ENCODE measurements at regions not wholly inside any gene's neighbourhood (a gene's known extent, or its start where the extent isn't known, plus 50 kb on each side); places are given as distances from the start of the nearest gene placed in this dataset.

DNA sequence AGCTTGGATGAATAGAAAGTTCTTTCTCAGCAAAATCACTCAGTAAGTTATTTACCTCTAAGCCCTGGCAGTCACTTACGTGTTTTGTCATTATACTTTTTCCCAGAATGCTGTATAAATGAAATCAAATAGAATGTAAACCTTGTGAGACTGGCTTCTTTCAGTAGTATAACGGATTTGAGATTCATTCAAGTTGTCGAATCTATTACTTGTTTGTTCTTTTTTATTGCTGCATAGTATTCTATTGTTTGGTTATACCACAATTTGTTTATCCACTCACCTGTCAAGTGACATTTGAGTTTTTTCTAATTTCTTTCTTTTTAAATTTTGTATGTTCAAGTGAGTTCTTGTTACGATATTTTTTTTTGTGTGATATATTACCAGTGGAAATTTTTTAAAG is 381.6 kb downstream of the EDEM1 start:
- 98% methylated on average over 4 of the region's 4 CpGs for WGBS
- DNase-seq (ENCODE audit: low read depth in 6 of 9, low spot score in 9 of 9), result no peak
- no peaks in the 10 kb centered on the region for H3K36me3 ChIP-seq (ENCODE audit: control insufficient read depth in 2 of 2, insufficient read depth in 2 of 2, low read length in 1 of 2)

DNA sequence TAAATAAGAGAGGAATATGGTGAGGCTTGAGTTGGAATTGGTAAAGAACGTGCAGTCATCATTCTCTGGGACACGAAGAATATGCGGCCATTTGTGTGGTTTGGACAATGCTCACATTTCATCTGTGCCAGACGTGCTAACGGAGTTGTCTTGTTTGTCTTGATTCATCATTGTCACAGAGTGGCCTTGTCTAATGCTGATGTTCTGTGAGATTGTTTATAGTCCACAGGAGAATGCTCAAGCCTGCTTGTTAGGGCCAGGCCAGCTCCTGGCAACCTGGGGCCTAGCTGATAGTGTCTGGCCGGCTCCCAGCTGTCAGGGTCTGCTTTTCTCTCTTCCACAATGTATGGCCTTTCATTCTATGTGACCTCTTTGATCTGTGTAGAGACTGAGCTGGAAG is 384.7 kb downstream of the EDEM1 start:
- Histone ChIP-seq H3K9me3 (ENCODE audit: control insufficient read depth in 2 of 2, insufficient read depth in 1 of 2, low read length in 1 of 2) (no peaks in the 10 kb centered on the region), H3K4me3 (ENCODE audit: low read length in 2 of 2) (no peak overlapping the region), H3K4me1 (ENCODE audit: control insufficient read depth in 2 of 2, insufficient read depth in 2 of 2, low read length in 2 of 2) (no peaks in the 10 kb centered on the region), H3K36me3 (ENCODE audit: control insufficient read depth in 2 of 2, insufficient read depth in 2 of 2, low read length in 1 of 2) (no peaks in the 10 kb centered on the region), H3K27ac (ENCODE audit: low read depth in 1 of 2, low read length in 1 of 2) (no peak overlapping the region), H3K27me3 (ENCODE audit: control insufficient read depth in 2 of 2, insufficient read depth in 1 of 2, low read length in 1 of 2) (no peaks in the 10 kb centered on the region)
- 95% methylated on average over 6 of the region's 6 CpGs for WGBS
- DNase-seq (ENCODE audit: low read depth in 6 of 9, low spot score in 9 of 9), result no peak

More for the DNA sequence above, 381.6 kb downstream of the EDEM1 start:
- Histone ChIP-seq H3K27ac (ENCODE audit: low read depth in 1 of 2, low read length in 1 of 2) (no peak overlapping the region), H3K27me3 (ENCODE audit: control insufficient read depth in 2 of 2, insufficient read depth in 1 of 2, low read length in 1 of 2) (no peaks in the 10 kb centered on the region), H3K4me1 (ENCODE audit: control insufficient read depth in 2 of 2, insufficient read depth in 2 of 2, low read length in 2 of 2) (no peaks in the 10 kb centered on the region), H3K9me3 (ENCODE audit: control insufficient read depth in 2 of 2, insufficient read depth in 1 of 2, low read length in 1 of 2) (no peaks in the 10 kb centered on the region), H3K4me3 (ENCODE audit: low read length in 2 of 2) (no peak overlapping the region)

DNA sequence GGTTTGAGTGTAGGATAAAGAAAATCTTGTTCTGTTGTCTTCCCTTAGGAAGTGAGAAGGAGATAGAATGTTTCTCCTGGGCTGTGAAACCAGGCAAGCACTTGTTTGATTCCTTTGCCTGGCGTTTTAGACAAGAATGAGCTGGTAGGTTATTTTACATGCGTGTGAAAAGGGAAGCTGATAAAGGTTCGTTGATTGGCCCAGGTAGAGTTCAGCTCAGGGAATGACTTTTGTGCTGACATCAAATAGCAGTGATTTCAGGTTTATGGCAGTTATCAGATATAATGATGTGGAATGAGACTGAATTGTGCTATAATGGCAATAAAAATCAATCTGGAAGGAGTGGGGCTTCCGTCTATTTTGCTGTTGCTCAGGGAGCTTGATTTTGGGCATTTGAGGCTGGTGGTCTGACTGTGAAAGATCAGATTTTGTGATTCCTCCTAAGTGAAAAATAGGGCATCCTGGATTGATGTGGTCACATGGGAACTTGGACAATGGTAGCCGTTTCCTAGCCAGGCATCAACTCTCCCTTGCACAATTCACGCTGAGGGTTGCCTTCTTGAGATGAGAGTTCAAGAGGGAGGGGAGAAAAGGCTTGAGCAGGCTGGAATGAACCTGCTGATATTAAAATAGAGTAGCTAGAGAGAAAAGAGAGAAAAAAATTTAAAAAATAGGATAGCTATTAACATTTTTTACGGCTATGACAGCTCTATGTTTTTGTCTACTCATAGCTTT is 388.9 kb downstream of the EDEM1 start:
- H3K4me3 ChIP-seq (ENCODE audit: low read length in 2 of 2), result no peak overlapping the region

DNA sequence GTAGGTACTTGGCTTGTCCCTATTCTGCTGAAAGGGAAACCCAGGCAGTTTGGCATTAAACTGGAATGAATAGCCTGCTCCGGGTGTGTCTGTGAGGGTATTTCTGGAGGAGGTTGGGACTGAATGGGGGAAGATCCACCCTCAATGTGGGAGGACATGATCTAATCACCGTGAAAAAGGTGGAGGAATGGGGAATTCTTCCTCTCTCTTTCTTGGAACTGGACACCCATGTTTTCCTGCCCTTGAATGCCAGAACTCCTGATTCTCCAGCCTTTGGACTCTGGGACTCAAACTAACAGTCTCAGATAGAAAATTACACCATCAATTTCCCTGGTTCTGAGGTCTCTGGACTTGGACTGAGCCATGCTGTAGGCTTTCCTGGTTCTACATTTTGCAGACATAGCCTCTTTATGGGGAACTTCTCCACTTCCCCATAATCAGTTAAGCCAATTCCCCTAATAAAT is 391.7 kb downstream of the EDEM1 start:
- Histone ChIP-seq H3K4me1 (ENCODE audit: control insufficient read depth in 2 of 2, insufficient read depth in 2 of 2, low read length in 2 of 2) (no peaks in the 10 kb centered on the region), H3K27ac (ENCODE audit: low read depth in 1 of 2, low read length in 1 of 2) (no peak overlapping the region), H3K4me3 (ENCODE audit: low read length in 2 of 2) (no peak overlapping the region), H3K9me3 (ENCODE audit: control insufficient read depth in 2 of 2, insufficient read depth in 1 of 2, low read length in 1 of 2) (no peaks in the 10 kb centered on the region), H3K27me3 (ENCODE audit: control insufficient read depth in 2 of 2, insufficient read depth in 1 of 2, low read length in 1 of 2) (no peaks in the 10 kb centered on the region), H3K36me3 (ENCODE audit: control insufficient read depth in 2 of 2, insufficient read depth in 2 of 2, low read length in 1 of 2) (no peaks in the 10 kb centered on the region)
- no peak for DNase-seq (ENCODE audit: low read depth in 6 of 9, low spot score in 9 of 9)
- WGBS, result 97% methylated on average over 2 of the region's 2 CpGs

More for the DNA sequence above, 388.9 kb downstream of the EDEM1 start:
- DNase-seq (ENCODE audit: low read depth in 6 of 9, low spot score in 9 of 9), result no peak
- Histone ChIP-seq H3K4me1 (ENCODE audit: control insufficient read depth in 2 of 2, insufficient read depth in 2 of 2, low read length in 2 of 2) (no peaks in the 10 kb centered on the region), H3K9me3 (ENCODE audit: control insufficient read depth in 2 of 2, insufficient read depth in 1 of 2, low read length in 1 of 2) (no peaks in the 10 kb centered on the region), H3K36me3 (ENCODE audit: control insufficient read depth in 2 of 2, insufficient read depth in 2 of 2, low read length in 1 of 2) (no peaks in the 10 kb centered on the region), H3K27ac (ENCODE audit: low read depth in 1 of 2, low read length in 1 of 2) (no peak overlapping the region), H3K27me3 (ENCODE audit: control insufficient read depth in 2 of 2, insufficient read depth in 1 of 2, low read length in 1 of 2) (no peaks in the 10 kb centered on the region)
- WGBS, result 91% methylated on average over 7 of the region's 7 CpGs

DNA sequence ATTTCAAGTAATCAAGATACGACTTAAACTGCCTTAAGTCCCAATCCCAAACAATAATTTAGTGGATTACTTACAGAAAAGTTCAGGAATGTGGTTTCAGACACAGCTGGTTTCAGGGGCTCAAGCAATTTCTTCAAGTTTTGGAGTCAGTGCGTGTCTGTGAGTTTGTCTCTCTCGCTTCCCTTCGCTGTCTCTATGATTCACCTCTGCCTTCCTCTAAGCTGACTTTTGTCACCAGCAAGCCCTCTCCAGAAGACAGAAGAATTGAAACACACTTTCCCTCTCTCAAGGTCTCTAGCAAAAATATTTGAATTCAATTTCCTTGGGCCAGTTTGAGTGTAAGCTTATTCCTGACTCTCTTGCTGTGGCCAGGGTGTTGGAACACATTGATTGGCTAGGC is 392.4 kb downstream of the EDEM1 start:
- DNase-seq (ENCODE audit: low read depth in 6 of 9, low spot score in 9 of 9), result no peak
- WGBS, result 96% methylated on average over 4 of the region's 4 CpGs
- Histone ChIP-seq H3K4me3 (ENCODE audit: low read length in 2 of 2) (no peak overlapping the region), H3K27me3 (ENCODE audit: control insufficient read depth in 2 of 2, insufficient read depth in 1 of 2, low read length in 1 of 2) (no peaks in the 10 kb centered on the region), H3K4me1 (ENCODE audit: control insufficient read depth in 2 of 2, insufficient read depth in 2 of 2, low read length in 2 of 2) (no peaks in the 10 kb centered on the region), H3K27ac (ENCODE audit: low read depth in 1 of 2, low read length in 1 of 2) (no peak overlapping the region), H3K9me3 (ENCODE audit: control insufficient read depth in 2 of 2, insufficient read depth in 1 of 2, low read length in 1 of 2) (no peaks in the 10 kb centered on the region), H3K36me3 (ENCODE audit: control insufficient read depth in 2 of 2, insufficient read depth in 2 of 2, low read length in 1 of 2) (no peaks in the 10 kb centered on the region)

DNA sequence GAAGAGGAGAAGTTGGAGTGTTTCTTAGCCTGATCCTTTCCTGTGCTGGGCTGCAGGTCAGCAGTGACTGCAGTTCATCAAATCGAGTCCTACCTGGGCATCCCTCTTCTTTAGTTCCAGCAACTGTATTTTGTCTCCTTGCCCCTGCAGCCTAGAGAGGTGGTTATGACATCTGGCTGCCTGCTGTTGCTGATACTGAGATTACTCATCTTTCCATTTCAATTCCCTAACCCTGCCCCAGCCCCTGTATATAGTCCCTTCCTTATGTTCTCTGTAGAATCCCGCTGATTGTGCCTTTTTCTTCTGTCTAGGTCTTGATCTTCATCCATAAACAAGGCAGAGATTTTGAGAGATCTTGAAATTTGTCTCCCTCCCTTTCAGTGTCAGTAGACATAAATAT is 393.3 kb downstream of the EDEM1 start:
- Histone ChIP-seq H3K36me3 (ENCODE audit: control insufficient read depth in 2 of 2, insufficient read depth in 2 of 2, low read length in 1 of 2) (no peaks in the 10 kb centered on the region), H3K4me1 (ENCODE audit: control insufficient read depth in 2 of 2, insufficient read depth in 2 of 2, low read length in 2 of 2) (no peaks in the 10 kb centered on the region), H3K27me3 (ENCODE audit: control insufficient read depth in 2 of 2, insufficient read depth in 1 of 2, low read length in 1 of 2) (no peaks in the 10 kb centered on the region), H3K4me3 (ENCODE audit: low read length in 2 of 2) (no peak overlapping the region), H3K27ac (ENCODE audit: low read depth in 1 of 2, low read length in 1 of 2) (no peak overlapping the region), H3K9me3 (ENCODE audit: control insufficient read depth in 2 of 2, insufficient read depth in 1 of 2, low read length in 1 of 2) (no peaks in the 10 kb centered on the region)
- no peak for DNase-seq (ENCODE audit: low read depth in 6 of 9, low spot score in 9 of 9)
- WGBS, result 94% methylated on average over 2 of the region's 2 CpGs

DNA sequence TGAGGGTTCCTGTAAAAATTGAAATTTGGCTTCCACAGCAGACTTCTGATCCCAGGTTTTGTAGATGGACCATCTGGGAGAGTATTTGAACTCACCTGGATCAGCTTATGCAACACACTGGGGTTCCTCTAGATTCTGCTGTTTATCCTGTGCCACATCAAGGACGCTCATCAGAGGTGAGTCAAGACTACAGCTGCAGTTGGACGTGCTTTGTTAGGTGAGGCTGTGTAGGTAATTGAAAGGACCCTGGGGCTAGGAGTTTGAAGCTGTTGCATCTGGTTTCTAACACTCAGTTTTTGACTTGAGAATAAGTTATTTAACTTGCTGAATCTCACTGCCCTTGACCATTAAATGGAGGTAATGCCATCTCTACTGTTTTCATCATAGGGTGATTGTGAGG is 394.2 kb downstream of the EDEM1 start:
- DNase-seq (ENCODE audit: low read depth in 6 of 9, low spot score in 9 of 9), result no peak
- no peak overlapping the region for H3K4me3 ChIP-seq (ENCODE audit: low read length in 2 of 2)
- no peaks in the 10 kb centered on the region for H3K4me1 ChIP-seq (ENCODE audit: control insufficient read depth in 2 of 2, insufficient read depth in 2 of 2, low read length in 2 of 2)
- WGBS, result 89% methylated on average over 2 of the region's 2 CpGs
- no peak overlapping the region for H3K27ac ChIP-seq (ENCODE audit: low read depth in 1 of 2, low read length in 1 of 2)
- no peaks in the 10 kb centered on the region for H3K9me3 ChIP-seq (ENCODE audit: control insufficient read depth in 2 of 2, insufficient read depth in 1 of 2, low read length in 1 of 2)
- no peaks in the 10 kb centered on the region for H3K27me3 ChIP-seq (ENCODE audit: control insufficient read depth in 2 of 2, insufficient read depth in 1 of 2, low read length in 1 of 2)
- H3K36me3 ChIP-seq (ENCODE audit: control insufficient read depth in 2 of 2, insufficient read depth in 2 of 2, low read length in 1 of 2), result no peaks in the 10 kb centered on the region

DNA sequence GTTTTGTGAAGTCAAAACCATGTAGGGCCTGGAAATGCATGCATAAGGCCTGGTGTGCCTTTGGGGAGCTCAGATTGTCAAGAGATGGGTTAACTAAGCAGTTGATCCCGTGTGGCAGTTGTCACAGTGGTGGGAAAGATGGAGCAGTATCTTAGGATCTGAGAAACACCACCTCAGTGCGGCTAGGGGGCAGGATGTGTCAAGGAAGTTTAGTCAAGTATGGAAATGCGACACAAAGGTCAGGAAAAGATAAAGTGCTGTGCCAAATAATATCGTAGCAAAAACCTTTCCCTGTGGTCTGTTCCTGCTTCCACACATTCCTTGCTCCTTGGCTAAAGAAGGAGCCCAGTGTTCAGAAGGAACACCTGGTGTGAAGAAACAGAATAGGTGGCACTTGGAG is 396.4 kb downstream of the EDEM1 start:
- H3K9me3 ChIP-seq (ENCODE audit: control insufficient read depth in 2 of 2, insufficient read depth in 1 of 2, low read length in 1 of 2), result no peaks in the 10 kb centered on the region
- no peaks in the 10 kb centered on the region for H3K36me3 ChIP-seq (ENCODE audit: control insufficient read depth in 2 of 2, insufficient read depth in 2 of 2, low read length in 1 of 2)
- H3K4me3 ChIP-seq (ENCODE audit: low read length in 2 of 2), result no peak overlapping the region
- H3K27me3 ChIP-seq (ENCODE audit: control insufficient read depth in 2 of 2, insufficient read depth in 1 of 2, low read length in 1 of 2), result no peaks in the 10 kb centered on the region
- DNase-seq (ENCODE audit: low read depth in 6 of 9, low spot score in 9 of 9), result no peak
- WGBS, result 65% methylated on average over 4 of the region's 4 CpGs
- H3K4me1 ChIP-seq (ENCODE audit: control insufficient read depth in 2 of 2, insufficient read depth in 2 of 2, low read length in 2 of 2), result no peaks in the 10 kb centered on the region
- no peak overlapping the region for H3K27ac ChIP-seq (ENCODE audit: low read depth in 1 of 2, low read length in 1 of 2)

DNA sequence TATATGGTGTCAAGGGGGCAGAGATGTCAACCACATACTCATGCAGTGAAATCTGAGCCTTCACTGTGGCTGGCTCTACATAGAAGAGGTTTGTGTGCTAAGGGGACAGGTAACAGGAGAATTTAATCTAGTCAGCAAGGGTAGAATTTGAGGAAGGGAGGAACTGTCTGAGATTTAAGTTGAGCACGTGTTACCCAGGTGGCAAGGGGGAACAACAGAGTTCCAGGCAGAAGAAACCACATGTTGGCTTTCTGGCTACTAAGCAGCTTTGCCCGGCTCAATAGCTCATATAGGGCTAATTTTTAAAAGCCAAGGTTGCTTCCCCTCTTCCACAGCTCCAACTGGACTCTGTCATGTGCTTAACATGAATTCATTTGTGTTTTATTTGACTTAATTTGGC is 397.6 kb downstream of the EDEM1 start:
- Histone ChIP-seq H3K27me3 (ENCODE audit: control insufficient read depth in 2 of 2, insufficient read depth in 1 of 2, low read length in 1 of 2) (no peaks in the 10 kb centered on the region), H3K36me3 (ENCODE audit: control insufficient read depth in 2 of 2, insufficient read depth in 2 of 2, low read length in 1 of 2) (no peaks in the 10 kb centered on the region), H3K9me3 (ENCODE audit: control insufficient read depth in 2 of 2, insufficient read depth in 1 of 2, low read length in 1 of 2) (no peaks in the 10 kb centered on the region), H3K27ac (ENCODE audit: low read depth in 1 of 2, low read length in 1 of 2) (no peak overlapping the region), H3K4me3 (ENCODE audit: low read length in 2 of 2) (no peak overlapping the region), H3K4me1 (ENCODE audit: control insufficient read depth in 2 of 2, insufficient read depth in 2 of 2, low read length in 2 of 2) (no peaks in the 10 kb centered on the region)
- WGBS, result 66% methylated on average over 2 of the region's 2 CpGs
- DNase-seq (ENCODE audit: low read depth in 6 of 9, low spot score in 9 of 9), result no peak
